ENCODE measurements at regions not wholly inside any gene's neighbourhood (a gene's known extent, or its start where the extent isn't known, plus 50 kb on each side); places are given as distances from the start of the nearest gene placed in this dataset.

GRCh38 chr5:24073107-24073506 is 565.7 kb downstream of the PRDM9 start:
- no peak for TF ChIP-seq CTCF (IDR thresholded peaks at IDR 0.05)
- no peak for TF ChIP-seq POLR2A (IDR thresholded peaks at IDR 0.05)

Measured in heart left ventricle (tissue), 13 donors.